ENCODE measurements at regions not wholly inside any gene's neighbourhood (a gene's known extent, or its start where the extent isn't known, plus 50 kb on each side); places are given as distances from the start of the nearest gene placed in this dataset.

DNA sequence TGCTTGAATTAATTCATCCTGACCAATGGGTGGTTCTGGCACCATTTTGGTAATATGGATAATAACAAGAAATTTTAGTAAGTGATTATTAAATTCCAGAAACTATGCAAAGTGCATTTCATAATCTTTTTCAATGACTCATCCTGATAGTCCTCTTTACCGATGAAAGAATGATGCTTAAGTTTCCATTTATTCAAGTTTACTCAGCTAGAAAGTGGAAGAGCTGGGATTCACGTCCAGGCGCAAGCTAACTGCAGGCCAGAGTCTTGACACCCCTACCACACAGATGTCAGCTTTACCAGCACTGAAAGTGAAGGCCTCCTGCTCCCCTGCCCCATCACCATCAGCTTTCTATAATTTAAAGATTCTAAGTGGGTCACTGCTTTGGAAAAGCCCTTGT lies 493.5 kb upstream of the WWC1 start:
- H3K27me3 ChIP-seq, result no peaks in the 10 kb centered on the region
- H3K4me3 ChIP-seq, result no peak overlapping the region
- no peak for TF ChIP-seq EZH2 (IDR thresholded peaks at IDR 0.05; ENCODE audit: borderline replicate concordance)
- no peaks in the 10 kb centered on the region for H3K36me3 ChIP-seq (replicated peaks; ENCODE audit: insufficient read depth, low read depth)
- no peaks in the 10 kb centered on the region for H3K79me2 ChIP-seq
- H3K4me1 ChIP-seq (ENCODE audit: insufficient read depth), result peaks cover 7% of the 10 kb centered on the region
- H4K20me1 ChIP-seq (ENCODE audit: insufficient read depth, poor library complexity, severe bottlenecking), result no peaks in the 10 kb centered on the region
- 89% methylated on average over 3 of the region's 3 CpGs for WGBS (ENCODE audit: low lambda C conversion rate, missing lambda C conversion rate)
- peak overlapping the region; percentile 60 for H3K4me2 ChIP-seq
- peak overlapping the region; percentile 53 for H3K27ac ChIP-seq
- H2AFZ ChIP-seq, result no peak overlapping the region
- DNase-seq (ENCODE audit: low spot score), result no peak
- H3K9me2 ChIP-seq (replicated peaks; ENCODE audit: insufficient read depth), result no peaks in the 10 kb centered on the region
- no peaks in the 10 kb centered on the region for H3K9me3 ChIP-seq (ENCODE audit: low read depth)

DNA sequence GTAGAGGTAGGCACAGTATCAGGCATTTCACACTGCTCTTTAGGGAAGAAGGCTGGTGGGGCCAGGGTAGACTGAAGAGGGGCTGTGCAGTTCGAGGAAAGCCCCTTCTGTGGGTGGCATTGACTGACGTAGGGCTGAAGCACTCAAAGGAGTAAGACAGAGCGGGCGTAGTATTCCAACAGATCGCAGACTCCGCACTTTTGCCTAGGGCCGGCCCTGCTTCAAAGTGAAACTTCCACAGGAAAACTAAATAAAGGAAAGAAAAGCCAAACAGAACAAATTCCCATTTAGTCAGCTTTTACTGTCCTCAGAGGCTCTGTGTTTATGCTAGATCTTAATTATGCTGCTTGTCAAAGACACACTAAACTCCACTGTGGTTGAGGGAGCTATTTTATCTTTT lies 493.0 kb upstream of the WWC1 start:
- H3K4me3 ChIP-seq, result no peak overlapping the region
- peak overlapping the region; percentile 60 for H3K4me2 ChIP-seq
- DNase-seq (ENCODE audit: low spot score), result peak; percentile 19
- H3K27me3 ChIP-seq, result no peaks in the 10 kb centered on the region
- WGBS (ENCODE audit: low lambda C conversion rate, missing lambda C conversion rate), result 45% methylated on average over 7 of the region's 7 CpGs
- peak overlapping the region; percentile 53 for H3K27ac ChIP-seq
- no peaks in the 10 kb centered on the region for H3K9me2 ChIP-seq (replicated peaks; ENCODE audit: insufficient read depth)
- H2AFZ ChIP-seq, result no peak overlapping the region
- no peak for TF ChIP-seq EZH2phosphoT487 (IDR thresholded peaks at IDR 0.05; ENCODE audit: low read depth, severe bottlenecking, unreplicated experiment)
- TF ChIP-seq, protein P1, sequence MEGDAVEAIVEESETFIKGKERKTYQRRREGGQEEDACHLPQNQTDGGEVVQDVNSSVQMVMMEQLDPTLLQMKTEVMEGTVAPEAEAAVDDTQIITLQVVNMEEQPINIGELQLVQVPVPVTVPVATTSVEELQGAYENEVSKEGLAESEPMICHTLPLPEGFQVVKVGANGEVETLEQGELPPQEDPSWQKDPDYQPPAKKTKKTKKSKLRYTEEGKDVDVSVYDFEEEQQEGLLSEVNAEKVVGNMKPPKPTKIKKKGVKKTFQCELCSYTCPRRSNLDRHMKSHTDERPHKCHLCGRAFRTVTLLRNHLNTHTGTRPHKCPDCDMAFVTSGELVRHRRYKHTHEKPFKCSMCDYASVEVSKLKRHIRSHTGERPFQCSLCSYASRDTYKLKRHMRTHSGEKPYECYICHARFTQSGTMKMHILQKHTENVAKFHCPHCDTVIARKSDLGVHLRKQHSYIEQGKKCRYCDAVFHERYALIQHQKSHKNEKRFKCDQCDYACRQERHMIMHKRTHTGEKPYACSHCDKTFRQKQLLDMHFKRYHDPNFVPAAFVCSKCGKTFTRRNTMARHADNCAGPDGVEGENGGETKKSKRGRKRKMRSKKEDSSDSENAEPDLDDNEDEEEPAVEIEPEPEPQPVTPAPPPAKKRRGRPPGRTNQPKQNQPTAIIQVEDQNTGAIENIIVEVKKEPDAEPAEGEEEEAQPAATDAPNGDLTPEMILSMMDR (IDR thresholded peaks at IDR 0.05; ENCODE audit: poor library complexity), result no peak
- TF ChIP-seq EZH2 (IDR thresholded peaks at IDR 0.05; ENCODE audit: borderline replicate concordance), result no peak
- no peaks in the 10 kb centered on the region for H4K20me1 ChIP-seq (ENCODE audit: insufficient read depth, poor library complexity, severe bottlenecking)
- H3K4me1 ChIP-seq (ENCODE audit: insufficient read depth), result peaks cover 7% of the 10 kb centered on the region
- H3K79me2 ChIP-seq, result no peaks in the 10 kb centered on the region
- H3K9me3 ChIP-seq (ENCODE audit: low read depth), result no peaks in the 10 kb centered on the region
- no peaks in the 10 kb centered on the region for H3K36me3 ChIP-seq (replicated peaks; ENCODE audit: insufficient read depth, low read depth)

DNA sequence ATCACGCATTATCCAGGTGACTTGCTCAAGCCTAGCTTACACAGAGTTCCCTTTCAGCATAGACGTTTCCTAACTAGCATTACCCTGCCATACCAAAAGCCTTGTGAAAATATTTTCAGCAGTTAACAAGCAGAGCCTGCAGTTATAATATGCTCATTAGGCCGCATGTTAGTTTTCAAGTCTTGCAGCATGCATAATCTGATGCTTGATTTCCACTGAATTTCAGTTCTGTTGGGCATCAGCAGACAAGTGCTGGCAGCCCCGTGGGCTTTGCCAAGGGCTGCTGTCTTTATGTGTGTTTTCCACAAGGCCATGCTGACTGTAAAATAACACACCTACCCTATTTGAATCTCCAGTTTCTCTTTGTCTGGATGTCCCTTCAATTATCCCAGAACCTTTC lies 491.0 kb upstream of the WWC1 start:
- no peak for DNase-seq (ENCODE audit: low spot score)
- Histone ChIP-seq H4K20me1 (ENCODE audit: insufficient read depth, poor library complexity, severe bottlenecking) (no peaks in the 10 kb centered on the region), H2AFZ (no peak overlapping the region), H3K4me3 (no peak overlapping the region), H3K27ac (no peak overlapping the region), H3K9me3 (ENCODE audit: low read depth) (no peaks in the 10 kb centered on the region), H3K79me2 (no peaks in the 10 kb centered on the region), H3K27me3 (peaks cover under 1% of the 10 kb centered on the region), H3K4me1 (ENCODE audit: insufficient read depth) (peaks cover 7% of the 10 kb centered on the region), H3K9me2 (replicated peaks; ENCODE audit: insufficient read depth) (no peaks in the 10 kb centered on the region), H3K36me3 (replicated peaks; ENCODE audit: insufficient read depth, low read depth) (no peaks in the 10 kb centered on the region), H3K4me2 (no peak overlapping the region)
- 88% methylated on average over 4 of the region's 4 CpGs for WGBS (ENCODE audit: low lambda C conversion rate, missing lambda C conversion rate)
- TF ChIP-seq, protein P1 (IDR thresholded peaks at IDR 0.05; ENCODE audit: poor library complexity), result no peak
- TF ChIP-seq EZH2phosphoT487 (IDR thresholded peaks at IDR 0.05; ENCODE audit: low read depth, severe bottlenecking, unreplicated experiment) (no peak), EZH2 (IDR thresholded peaks at IDR 0.05; ENCODE audit: borderline replicate concordance) (no peak)

DNA sequence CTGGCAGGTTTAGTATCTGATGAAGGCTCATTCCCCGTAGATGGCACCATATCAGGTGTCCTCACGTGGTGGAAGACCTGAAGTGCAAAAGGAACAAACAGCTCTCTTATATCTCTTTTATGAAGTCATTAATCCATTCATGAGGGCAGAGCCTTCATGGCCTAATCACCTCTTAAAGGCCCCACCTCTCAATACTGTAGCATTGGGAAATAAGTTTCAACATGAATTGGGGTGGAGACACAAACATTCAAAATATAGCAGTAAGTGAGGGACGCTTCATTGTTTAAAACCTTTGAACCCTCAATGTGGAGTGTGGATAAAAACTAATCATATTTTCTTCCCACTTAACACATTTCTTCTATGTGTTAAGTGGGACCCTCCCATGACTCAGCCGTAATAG lies 489.4 kb upstream of the WWC1 start:
- no peak overlapping the region for H3K4me2 ChIP-seq
- WGBS (ENCODE audit: low lambda C conversion rate, missing lambda C conversion rate), result 92% methylated on average over 4 of the region's 4 CpGs
- H2AFZ ChIP-seq, result no peak overlapping the region
- peaks cover 7% of the 10 kb centered on the region for H3K4me1 ChIP-seq (ENCODE audit: insufficient read depth)
- no peak overlapping the region for H3K27ac ChIP-seq
- no peaks in the 10 kb centered on the region for H3K36me3 ChIP-seq (replicated peaks; ENCODE audit: insufficient read depth, low read depth)
- no peaks in the 10 kb centered on the region for H3K9me3 ChIP-seq (ENCODE audit: low read depth)
- no peaks in the 10 kb centered on the region for H3K79me2 ChIP-seq
- H3K4me3 ChIP-seq, result no peak overlapping the region
- no peak for TF ChIP-seq EZH2 (IDR thresholded peaks at IDR 0.05; ENCODE audit: borderline replicate concordance)
- no peak for TF ChIP-seq EZH2phosphoT487 (IDR thresholded peaks at IDR 0.05; ENCODE audit: low read depth, severe bottlenecking, unreplicated experiment)
- TF ChIP-seq, protein P1 (IDR thresholded peaks at IDR 0.05; ENCODE audit: poor library complexity), result no peak
- DNase-seq (ENCODE audit: low spot score), result no peak
- H4K20me1 ChIP-seq (ENCODE audit: insufficient read depth, poor library complexity, severe bottlenecking), result no peaks in the 10 kb centered on the region
- no peaks in the 10 kb centered on the region for H3K9me2 ChIP-seq (replicated peaks; ENCODE audit: insufficient read depth)
- peaks cover 2% of the 10 kb centered on the region for H3K27me3 ChIP-seq

Data from hepatocyte (in vitro differentiated cells).